Breast epithelium (tissue), 4 donors: ENCODE measurements at regions not wholly inside any gene's neighbourhood (a gene's known extent, or its start where the extent isn't known, plus 50 kb on each side); places are given as distances from the start of the nearest gene placed in this dataset.

Experiments used
- DNase-seq, 2 donors: peaks; one replicate each; pipeline ENCODE4 v3.0.0-alpha.2; 2019; ENCODE audit warnings: low spot score in 2 of 2
- H3K27ac ChIP-seq, 2 donors: fragments of 200-600 bp; sonication (generic) in 1 of 2; one replicate each; pipeline ENCODE4 v1.5.1; 2016 to 2019; ENCODE audit warnings: mild to moderate bottlenecking in 1 of 2
- H3K27me3 ChIP-seq, 2 donors: fragments of 200-600 bp; sonication (generic) in 1 of 2; one replicate each; pipeline versions ENCODE4 v1.5.1 to v1.6.0; 2017 to 2019; ENCODE audit warnings: control low read depth in 1 of 2, mild to moderate bottlenecking in 1 of 2
- H3K36me3 ChIP-seq: fragments of 200-600 bp; one replicate; pipeline ENCODE4 v1.5.1; 2019
- H3K4me1 ChIP-seq, 2 donors: fragments of 200-600 bp; sonication (generic); one replicate each; pipeline ENCODE4 v1.5.1; 2016 to 2019; ENCODE audit warnings: control low read depth in 1 of 2
- H3K4me3 ChIP-seq, 3 donors: fragments of 200-600 bp; sonication (generic); 1 replicate in 2 of 3; 2 replicates in 1 of 3; pipeline ENCODE4 v1.5.1; 2016 to 2019; ENCODE audit warnings: mild to moderate bottlenecking in 3 of 3, moderate library complexity in 2 of 3
- H3K9me3 ChIP-seq, 2 donors: fragments of 200-600 bp; sonication (generic) in 1 of 2; one replicate each; pipeline ENCODE4 v1.5.1; 2016 to 2019; ENCODE audit warnings: control low read depth in 1 of 2
- POLR2A ChIP-seq: fragments of 450-650 bp; IDR thresholded peaks from one replicate; pipeline ENCODE4 v1.6.1; 2016; ENCODE audit warnings: antibody characterized with exemption, mild to moderate bottlenecking, moderate library complexity
- POLR2AphosphoS5 ChIP-seq, 3 donors: sonication (generic); formaldehyde crosslinking; IDR thresholded peaks; one replicate each; pipeline ENCODE4 v1.6.1; 2017; ENCODE audit warnings: antibody characterized with exemption in 3 of 3
- intact Hi-C: fragments of 100-400 bp; cut with DNase I; formaldehyde crosslinking; loops from one replicate; pipeline ENCODE4 v1.15.1; 2023; ENCODE audit warnings: low total_unique reads
- TF ChIP-seq, protein P1 (sequence below), 3 donors: fragments of 450-650 bp; IDR thresholded peaks; one replicate each; pipeline ENCODE4 v1.5.1; 2016 to 2017; ENCODE audit warnings: antibody characterized with exemption in 3 of 3, mild to moderate bottlenecking in 3 of 3, moderate library complexity in 3 of 3

DNA sequence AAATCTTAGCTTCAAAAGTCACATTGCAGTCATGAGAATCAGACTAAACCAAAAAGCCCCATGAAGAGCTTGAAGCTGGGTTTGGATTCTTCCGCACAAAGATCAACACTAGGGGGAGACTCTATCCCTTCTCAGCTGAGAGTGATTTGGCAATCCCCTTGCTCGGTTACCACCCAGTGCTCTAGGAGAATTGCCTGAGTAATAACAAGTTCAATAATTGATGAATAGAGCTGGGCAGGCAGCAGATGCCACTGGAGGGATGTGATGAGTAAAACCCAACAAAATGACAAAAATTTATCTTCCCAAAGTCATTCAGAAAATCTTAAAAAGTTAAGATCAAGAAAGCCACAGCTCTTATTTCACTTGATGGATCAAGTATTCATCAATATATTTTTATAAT, 185.6 kb upstream of the ARID2 start:
- TF ChIP-seq, protein P1, sequence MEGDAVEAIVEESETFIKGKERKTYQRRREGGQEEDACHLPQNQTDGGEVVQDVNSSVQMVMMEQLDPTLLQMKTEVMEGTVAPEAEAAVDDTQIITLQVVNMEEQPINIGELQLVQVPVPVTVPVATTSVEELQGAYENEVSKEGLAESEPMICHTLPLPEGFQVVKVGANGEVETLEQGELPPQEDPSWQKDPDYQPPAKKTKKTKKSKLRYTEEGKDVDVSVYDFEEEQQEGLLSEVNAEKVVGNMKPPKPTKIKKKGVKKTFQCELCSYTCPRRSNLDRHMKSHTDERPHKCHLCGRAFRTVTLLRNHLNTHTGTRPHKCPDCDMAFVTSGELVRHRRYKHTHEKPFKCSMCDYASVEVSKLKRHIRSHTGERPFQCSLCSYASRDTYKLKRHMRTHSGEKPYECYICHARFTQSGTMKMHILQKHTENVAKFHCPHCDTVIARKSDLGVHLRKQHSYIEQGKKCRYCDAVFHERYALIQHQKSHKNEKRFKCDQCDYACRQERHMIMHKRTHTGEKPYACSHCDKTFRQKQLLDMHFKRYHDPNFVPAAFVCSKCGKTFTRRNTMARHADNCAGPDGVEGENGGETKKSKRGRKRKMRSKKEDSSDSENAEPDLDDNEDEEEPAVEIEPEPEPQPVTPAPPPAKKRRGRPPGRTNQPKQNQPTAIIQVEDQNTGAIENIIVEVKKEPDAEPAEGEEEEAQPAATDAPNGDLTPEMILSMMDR (IDR thresholded peaks at IDR 0.05): peak; percentile 48 to 64 (median 50)
- TF ChIP-seq POLR2AphosphoS5 (IDR thresholded peaks at IDR 0.05): no peak

GRCh38 chr12:45546545-45546944, 183.0 kb upstream of the ARID2 start:
- Histone ChIP-seq H3K4me1 (no peaks in the 10 kb centered on the region), H3K9me3 (no peaks in the 10 kb centered on the region), H3K27ac (no peak overlapping the region), H3K36me3 (no peaks in the 10 kb centered on the region), H3K27me3 (no peaks in the 10 kb centered on the region), H3K4me3 (no peak overlapping the region)
- TF ChIP-seq POLR2A (no peak), POLR2AphosphoS5 (IDR thresholded peaks at IDR 0.05) (no peak)
- TF ChIP-seq, protein P1 (IDR thresholded peaks at IDR 0.05): no peak
- DNase-seq: no peak
- intact Hi-C loops: no loop called here

More for the DNA sequence above, 185.6 kb upstream of the ARID2 start:
- H3K4me3 ChIP-seq: no peak overlapping the region
- intact Hi-C loops: no loop called here
- no peaks in the 10 kb centered on the region for H3K9me3 ChIP-seq
- no peak for DNase-seq
- H3K4me1 ChIP-seq: no peaks in the 10 kb centered on the region
- no peak overlapping the region for H3K27ac ChIP-seq
- H3K36me3 ChIP-seq: no peaks in the 10 kb centered on the region
- H3K27me3 ChIP-seq: no peaks in the 10 kb centered on the region

DNA sequence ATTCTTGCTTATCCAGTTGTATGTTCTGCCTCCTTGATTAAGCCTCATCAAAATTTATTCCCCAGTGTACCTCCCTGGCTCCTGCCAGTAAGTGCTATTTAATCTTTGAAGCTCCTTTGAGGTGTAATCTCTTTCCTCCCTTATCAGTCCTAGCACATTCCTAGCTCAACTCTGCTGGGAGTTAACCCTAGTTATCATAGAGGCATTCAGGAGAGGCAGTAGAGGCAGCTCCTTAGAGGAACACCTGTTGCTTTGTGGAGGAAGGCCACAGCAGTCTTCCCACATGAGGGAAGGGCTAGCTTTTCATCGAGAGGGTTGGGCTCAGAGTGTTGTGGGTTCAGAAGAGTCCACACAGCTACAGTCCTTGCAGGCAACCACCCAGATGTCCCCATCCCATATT, 182.4 kb upstream of the ARID2 start:
- H3K27me3 ChIP-seq: no peaks in the 10 kb centered on the region
- intact Hi-C loops: no loop called here

DNA sequence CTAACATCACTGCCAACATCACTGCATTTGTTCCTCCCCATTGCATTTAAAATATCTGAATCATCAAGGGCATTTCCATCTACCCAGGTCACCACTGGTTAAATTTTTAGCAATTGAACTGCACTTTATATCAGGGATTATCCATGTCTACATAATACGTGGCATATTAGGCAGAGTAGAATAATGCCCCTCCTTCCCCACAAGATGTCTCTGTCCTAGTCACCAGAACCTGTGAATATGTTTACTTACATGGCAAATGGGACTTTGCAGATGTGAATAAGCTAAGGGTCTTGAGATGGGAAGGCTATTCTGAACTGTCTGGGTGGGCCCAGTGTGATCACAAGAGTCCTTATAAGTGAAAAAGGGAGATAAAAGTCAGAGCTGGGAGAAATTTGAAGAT, 181.7 kb upstream of the ARID2 start:
- intact Hi-C loops: no loop called here
- no peak overlapping the region for H3K4me3 ChIP-seq
- H3K9me3 ChIP-seq: no peaks in the 10 kb centered on the region
- TF ChIP-seq POLR2A: no peak
- no peak for TF ChIP-seq POLR2AphosphoS5 (IDR thresholded peaks at IDR 0.05)
- TF ChIP-seq, protein P1 (IDR thresholded peaks at IDR 0.05): no peak
- no peak for DNase-seq
- no peak overlapping the region for H3K27ac ChIP-seq
- no peaks in the 10 kb centered on the region for H3K4me1 ChIP-seq
- no peaks in the 10 kb centered on the region for H3K36me3 ChIP-seq
- H3K27me3 ChIP-seq: no peaks in the 10 kb centered on the region

More for the DNA sequence above, 182.4 kb upstream of the ARID2 start:
- Histone ChIP-seq H3K27ac (no peak overlapping the region), H3K4me3 (no peak overlapping the region), H3K4me1 (no peaks in the 10 kb centered on the region), H3K9me3 (no peaks in the 10 kb centered on the region), H3K36me3 (no peaks in the 10 kb centered on the region)
- TF ChIP-seq POLR2AphosphoS5 (IDR thresholded peaks at IDR 0.05) (no peak), POLR2A (no peak)
- TF ChIP-seq, protein P1 (IDR thresholded peaks at IDR 0.05): no peak
- DNase-seq: no peak

DNA sequence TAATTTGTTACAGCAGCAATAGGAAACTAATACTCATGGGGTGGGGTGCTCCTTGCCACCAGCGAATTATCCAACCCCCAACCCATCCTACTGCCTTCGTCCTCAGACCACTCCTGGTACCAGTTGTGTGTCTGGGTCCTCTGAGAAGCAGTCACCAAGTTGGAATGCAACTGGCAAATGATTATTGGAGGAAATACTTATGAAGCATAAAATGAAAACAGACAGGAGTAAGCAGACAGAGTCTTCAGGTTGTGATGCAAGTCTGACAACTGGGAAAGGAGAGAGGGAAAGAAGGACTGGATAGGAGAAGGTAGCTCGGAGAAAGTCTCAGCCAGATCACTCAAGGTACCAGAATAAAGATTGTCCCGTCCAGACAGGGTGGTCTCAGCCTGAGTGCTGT, 181.1 kb upstream of the ARID2 start:
- Histone ChIP-seq H3K27me3 (no peaks in the 10 kb centered on the region), H3K4me3 (no peak overlapping the region), H3K36me3 (no peaks in the 10 kb centered on the region), H3K4me1 (no peaks in the 10 kb centered on the region), H3K9me3 (no peaks in the 10 kb centered on the region), H3K27ac (no peak overlapping the region)
- intact Hi-C loops: no loop called here
- no peak for DNase-seq
- TF ChIP-seq POLR2A (no peak), POLR2AphosphoS5 (IDR thresholded peaks at IDR 0.05) (no peak)
- TF ChIP-seq, protein P1 (IDR thresholded peaks at IDR 0.05): no peak
